HG03103 (cell line): ENCODE measurements at regions not wholly inside any gene's neighbourhood (a gene's known extent, or its start where the extent isn't known, plus 50 kb on each side); places are given as distances from the start of the nearest gene placed in this dataset.
"Not testable (repeated sequence)": the region's sequence is repeated elsewhere in the genome, so short reads cannot be mapped to it uniquely, and the experiment has no call there.

Source experiments
- ATAC-seq: cut with Tn5 transposase; IDR thresholded peaks from one replicate; pipeline ENCODE4 v1.9.1; 2021; ENCODE audit warnings: low read depth; ENCODE audit not compliant: unreplicated experiment

- ATAC-seq, result not testable (repeated sequence)
Observed at GRCh38 chr18:37832010-37832695, 266.6 kb upstream of the CELF4 start.

GRCh38 chr18:37812961-37813360 lies 247.4 kb upstream of the CELF4 start:
- no peak for ATAC-seq

DNA sequence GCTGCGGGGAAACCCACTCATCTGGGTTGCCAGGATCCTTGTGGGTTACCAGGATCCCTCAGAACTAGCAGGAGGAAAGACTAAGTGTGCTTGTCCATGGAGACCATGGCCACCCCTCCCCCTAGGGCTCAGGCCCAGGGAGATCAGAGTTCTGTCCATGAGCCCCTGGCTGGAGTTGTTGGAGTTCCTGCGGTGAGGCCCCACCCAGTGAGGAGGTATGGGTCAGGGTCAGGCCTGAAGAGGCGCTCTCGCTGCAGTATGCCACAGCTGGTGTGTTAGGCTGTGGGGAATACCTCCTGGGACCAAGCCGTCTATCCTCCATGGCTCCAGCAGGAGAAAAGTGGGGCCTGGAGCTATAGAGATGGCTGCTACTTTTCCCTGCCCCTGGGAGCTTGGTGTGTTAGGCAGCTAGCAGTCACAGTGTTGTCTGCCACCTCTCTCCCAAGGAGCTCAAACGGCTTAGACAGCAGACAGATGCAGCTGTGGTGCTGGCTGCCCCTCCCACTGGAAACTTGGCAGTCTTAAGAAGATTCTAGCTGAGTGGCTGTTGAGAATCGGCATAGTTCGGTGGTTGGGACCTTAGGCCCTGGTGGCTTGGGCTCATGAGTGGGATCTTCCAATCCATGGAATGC lies 240.3 kb upstream of the CELF4 start:
- no peak for ATAC-seq

GRCh38 chr18:37796823-37797349 lies 231.3 kb upstream of the CELF4 start:
- ATAC-seq, result no peak

- no peak for ATAC-seq
Observed at GRCh38 chr18:37787452-37787851, 221.9 kb upstream of the CELF4 start.

DNA sequence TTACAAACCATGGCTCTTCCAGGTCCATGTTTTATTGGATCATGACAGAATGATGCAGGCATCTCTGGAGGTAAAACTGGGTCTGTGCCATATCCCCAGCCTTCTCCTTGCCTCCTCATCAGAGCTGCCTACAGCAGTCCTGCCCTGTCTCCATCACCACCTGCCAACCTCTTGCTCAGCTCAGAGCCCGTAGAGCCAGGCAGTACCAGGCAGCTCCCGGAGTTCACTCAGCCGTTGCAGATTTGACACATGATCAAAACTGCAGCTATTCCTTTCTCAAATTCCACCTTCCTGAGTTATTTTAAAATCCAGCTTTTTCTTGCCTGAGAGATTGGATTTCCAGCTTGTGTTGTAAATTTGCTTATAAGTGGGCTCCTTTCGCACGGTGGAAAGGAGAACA lies 218.2 kb upstream of the CELF4 start:
- ATAC-seq, result no peak

DNA sequence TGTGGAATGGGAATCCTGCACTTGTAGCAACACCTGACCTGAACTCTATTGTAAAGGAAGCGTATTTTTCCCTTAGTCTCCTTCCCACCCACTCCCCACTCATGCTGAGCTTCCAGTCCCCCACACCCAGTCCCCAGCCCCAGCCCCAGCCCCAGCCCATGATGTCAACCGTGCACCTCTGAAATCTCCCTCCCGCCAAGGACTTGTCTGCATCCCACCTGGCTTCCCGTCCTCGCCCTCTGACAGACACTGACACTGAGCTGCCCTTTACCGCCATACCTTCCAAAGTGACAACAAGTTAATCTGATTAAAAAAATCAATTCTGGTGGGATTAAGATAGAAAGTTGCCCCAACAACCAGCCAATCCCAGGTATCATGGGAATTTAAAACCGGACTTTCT lies 213.6 kb upstream of the CELF4 start:
- no peak for ATAC-seq

GRCh38 chr18:37778417-37779165 lies 213.0 kb upstream of the CELF4 start:
- peak; percentile 80 for ATAC-seq

GRCh38 chr18:37769826-37770225 lies 204.2 kb upstream of the CELF4 start:
- no peak for ATAC-seq

- no peak for ATAC-seq
Observed at GRCh38 chr18:37764541-37765288, 199.1 kb upstream of the CELF4 start.

GRCh38 chr18:37762076-37762621 lies 196.6 kb upstream of the CELF4 start:
- no peak for ATAC-seq

DNA sequence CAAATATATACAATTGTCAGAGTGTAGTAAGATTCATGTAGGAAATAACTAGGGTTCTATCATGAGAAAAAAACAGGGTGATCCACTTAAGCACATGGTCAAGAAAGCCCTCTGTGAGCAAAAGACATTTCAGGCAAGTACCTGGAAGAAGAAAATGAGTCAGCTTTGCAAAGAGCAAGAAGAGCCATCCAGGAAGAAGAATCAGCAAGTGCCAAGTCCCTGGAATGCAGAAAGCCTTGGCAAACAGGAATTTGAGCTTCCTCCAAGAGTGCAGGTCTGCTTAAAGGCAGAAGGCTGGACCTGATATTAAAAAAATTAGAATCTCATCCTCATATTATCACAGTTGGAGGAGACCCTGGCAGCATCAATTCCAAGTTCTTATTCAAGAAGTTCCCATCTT lies 188.5 kb upstream of the CELF4 start:
- no peak for ATAC-seq

DNA sequence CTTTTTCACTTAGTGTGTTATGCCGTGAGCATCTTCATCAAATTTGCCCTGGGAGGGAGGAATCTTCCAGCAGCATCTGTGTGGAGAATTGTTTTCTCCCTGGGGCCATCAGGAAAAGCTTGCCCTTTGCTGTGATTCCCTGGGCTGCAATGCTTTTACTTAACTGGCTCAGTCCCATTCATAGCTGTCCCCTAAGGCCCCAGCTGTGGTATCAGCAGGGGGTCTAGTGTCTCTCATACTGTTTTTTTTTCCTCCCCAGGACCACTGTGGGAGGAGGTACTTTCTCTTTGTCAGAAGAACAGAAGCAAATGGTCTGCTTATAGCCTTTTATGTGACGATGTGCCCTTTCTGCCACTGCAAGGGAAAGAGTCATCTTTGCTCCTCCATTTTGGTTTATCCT lies 176.8 kb upstream of the CELF4 start:
- ATAC-seq, result no peak

DNA sequence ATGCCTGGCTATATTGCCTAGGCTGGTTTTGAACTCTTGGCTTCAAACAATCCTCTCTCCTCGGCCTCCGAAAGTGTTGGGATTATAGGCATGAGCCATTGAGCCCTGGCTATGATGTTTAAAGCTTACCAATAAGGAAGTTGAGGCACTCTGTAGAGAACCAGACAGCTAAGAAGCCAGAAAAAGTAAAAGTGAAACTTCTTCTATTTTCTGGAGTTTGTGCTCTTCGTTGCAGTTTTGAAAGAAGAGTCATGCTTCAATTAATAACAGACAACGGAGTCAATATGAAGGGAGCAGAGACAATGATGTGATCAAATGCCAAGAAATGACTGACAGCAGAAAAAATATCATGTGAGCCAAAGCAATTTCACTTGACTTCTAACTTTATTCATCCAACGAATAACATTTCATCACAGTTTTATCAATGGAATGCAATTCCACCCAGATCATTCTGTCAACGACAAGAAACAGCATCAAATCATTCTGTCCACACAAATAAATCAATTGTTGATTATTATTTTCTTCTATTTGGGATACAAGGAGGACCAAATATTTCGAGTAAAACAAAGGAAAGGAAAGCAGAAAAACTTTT lies 175.5 kb upstream of the CELF4 start:
- ATAC-seq, result no peak

DNA sequence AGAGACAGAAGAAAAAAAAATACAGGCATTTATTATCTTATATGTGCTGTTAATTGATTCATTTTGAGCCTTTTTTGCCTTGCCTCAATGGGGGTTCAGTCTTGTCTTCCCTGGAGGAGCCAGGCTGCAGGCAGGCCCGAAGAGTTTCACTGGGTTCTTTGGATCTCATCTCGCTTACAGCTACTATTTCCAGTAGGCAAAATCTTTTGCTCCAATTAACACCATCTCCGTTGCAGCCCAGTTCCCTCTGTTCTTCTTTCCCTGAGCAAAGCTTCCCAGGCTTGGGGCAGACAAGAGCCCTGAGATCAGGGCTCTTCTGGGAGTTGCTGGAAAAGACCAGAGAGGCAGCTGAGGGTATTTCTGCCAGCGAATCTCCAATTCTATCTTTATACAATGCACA lies 168.8 kb upstream of the CELF4 start:
- no peak for ATAC-seq

DNA sequence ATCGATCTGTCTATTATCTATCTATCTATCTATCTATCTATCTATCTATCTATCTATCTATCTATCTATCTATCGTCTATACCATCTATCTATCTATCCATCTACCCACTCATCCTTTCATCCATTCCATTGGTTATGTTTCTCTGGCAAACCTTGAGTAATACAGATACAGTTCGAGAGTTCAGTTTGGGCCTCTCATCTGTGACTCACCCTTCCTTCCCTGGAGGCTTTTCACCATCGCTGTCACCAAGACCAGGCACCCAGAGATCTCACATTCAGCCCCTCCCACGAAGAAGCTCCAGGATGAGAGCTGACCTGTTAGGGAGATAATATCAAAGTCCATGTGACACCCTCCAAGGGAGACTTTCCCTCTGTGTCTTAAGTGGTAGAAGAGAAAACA lies 164.1 kb upstream of the CELF4 start:
- ATAC-seq, result no peak

GRCh38 chr18:37724206-37724605 lies 158.6 kb upstream of the CELF4 start:
- no peak for ATAC-seq

DNA sequence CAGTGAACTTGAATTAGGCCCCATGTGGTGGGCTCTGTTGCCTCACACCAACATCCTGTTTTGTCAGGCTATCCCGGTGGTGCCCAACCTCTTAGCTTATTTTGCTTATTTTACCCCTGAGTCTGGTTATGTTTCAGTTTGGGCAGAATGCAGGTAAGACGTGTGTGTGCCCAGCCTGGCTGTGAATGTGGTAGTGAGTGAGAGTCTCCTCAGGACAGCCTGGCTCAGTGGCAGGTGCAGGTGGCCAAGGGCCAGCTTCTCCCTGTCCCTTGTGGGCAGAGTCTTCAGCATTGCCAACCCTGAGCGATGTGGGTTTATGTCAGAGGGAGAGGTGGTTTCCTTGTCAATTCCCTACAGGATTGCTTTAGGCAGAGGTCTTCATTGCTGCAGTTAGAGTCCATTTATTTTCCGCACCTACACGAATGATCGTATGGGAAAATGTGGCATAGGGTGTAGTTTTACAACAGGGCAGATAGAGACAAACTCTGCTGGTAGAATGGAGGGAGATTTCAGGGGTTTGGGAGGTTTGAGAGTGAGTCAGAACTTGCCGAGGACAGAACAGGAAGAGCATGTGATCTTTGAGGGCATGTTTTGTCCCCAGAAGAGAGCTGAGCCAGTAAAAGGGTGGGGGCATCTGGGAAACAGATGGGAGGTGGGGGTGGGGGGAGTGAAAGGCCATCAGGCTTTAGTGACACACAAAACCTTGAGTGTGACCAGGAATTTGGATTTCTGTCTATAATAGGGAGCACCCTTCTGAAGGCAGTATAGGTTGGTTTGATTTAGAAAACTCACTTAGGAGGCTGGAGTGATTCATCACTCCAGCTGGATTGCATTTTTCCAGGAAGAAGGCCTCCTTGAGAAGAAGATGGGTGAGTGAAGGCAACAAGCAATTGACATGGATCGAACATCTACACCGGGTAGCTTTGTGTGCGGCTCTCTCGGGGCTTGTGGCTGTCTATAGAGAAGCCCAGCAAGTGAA lies 156.2 kb upstream of the CELF4 start:
- no peak for ATAC-seq

DNA sequence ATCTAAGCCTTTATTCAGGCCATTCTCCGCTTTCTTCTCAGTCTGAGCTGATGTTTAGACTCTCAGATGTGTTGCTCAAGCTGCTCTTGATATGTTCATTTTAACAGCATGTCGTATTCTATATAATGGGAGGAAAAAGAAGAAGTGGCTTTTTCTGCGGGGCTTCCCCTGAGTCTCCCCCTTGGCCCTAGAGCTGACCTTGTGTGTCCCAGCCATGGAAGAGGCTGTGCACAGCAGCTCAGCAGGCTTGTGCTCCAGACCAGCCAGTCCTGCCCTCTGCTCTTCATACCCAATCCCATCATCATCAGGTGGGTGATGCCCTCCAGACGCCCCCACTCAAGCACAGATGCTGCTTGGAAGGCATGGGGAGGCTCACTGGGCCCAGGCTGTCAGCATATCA lies 155.1 kb upstream of the CELF4 start:
- ATAC-seq, result no peak
